NCI-H226 (cell line): ENCODE measurements at regions not wholly inside any gene's neighbourhood (a gene's known extent, or its start where the extent isn't known, plus 50 kb on each side); places are given as distances from the start of the nearest gene placed in this dataset.
A peak's percentile ranks its signal among the peaks of the same experiment; 100 is the strongest.
"Not testable (repeated sequence)": the region's sequence is repeated elsewhere in the genome, so short reads cannot be mapped to it uniquely, and the experiment has no call there.

Experiments
- DNase-seq: peaks from one replicate; pipeline ENCODE4 v3.0.0-alpha.2; 2015

DNA sequence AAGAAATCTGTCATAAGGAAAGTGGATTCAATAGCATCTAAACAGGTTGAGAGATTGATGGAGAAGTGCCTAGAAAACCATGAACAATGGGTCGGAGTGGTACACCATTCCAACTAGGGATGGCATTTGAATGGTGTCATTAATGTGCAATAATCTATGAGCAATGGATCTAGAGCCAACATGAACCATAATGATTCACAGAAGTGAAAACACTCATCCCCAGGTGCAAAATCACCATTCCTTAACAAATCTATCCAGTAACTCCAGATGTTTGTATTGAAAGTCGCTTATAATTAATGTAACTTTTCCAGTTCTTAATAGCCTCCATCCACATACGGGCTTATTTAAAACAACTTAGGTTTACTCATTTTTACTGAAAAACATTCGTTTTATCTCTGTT is 201.3 kb upstream of the ADGRL4 start:
- no peak for DNase-seq

- no peak for DNase-seq
These were observed 200.8 kb upstream of the ADGRL4 start for GRCh38 chr1:79207331-79207730.

DNA sequence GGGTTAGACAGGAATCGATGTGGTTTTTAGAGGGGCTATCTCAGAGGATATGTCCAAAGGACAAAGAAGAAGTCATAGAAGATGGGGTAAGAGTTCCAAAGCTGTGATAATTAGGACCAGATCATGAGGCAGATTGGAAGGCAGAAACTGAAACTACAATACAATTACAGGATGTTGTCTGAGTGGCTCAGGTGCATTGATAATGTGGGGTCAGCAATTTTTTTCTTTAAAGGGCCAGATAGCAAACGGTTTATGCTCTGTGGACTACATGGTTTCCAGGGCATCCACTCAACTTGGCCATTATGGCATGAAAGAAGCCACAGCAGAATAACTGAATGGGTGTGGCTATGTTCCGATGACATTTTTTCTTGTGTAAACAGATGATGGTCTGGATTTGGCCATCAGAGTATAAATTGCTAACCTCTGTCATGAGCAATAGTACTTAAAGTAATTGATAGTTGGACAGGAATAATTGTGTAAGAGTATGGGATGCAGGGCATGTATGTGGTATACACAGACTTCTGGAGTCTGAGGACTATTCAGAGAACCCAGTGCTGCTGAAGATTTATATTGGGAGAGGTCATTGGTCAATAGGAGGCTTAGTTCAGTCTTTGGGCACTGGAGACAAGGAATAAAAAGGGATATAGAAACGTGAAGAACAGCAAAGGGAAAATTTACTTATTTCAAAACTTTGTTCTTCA is 198.4 kb upstream of the ADGRL4 start:
- DNase-seq: no peak

DNA sequence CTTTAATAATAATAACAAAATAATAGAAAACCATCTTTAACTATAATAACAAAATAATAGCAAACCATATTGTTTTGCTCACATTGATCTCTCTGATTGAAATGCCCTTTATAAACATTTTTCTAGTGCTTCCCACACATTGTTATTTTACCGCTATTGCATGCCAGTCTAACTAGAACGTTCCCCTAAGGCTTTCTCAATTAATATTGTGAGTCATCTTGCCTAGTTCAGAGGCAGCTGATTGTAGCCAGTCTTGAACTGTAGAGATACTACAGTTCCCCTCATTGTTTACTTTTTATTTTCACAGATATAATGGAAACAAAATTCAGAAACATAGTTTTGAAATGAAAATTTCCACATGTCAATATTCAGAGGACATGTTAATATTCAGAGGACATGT is 192.3 kb upstream of the ADGRL4 start:
- DNase-seq: peak; percentile 52

DNA sequence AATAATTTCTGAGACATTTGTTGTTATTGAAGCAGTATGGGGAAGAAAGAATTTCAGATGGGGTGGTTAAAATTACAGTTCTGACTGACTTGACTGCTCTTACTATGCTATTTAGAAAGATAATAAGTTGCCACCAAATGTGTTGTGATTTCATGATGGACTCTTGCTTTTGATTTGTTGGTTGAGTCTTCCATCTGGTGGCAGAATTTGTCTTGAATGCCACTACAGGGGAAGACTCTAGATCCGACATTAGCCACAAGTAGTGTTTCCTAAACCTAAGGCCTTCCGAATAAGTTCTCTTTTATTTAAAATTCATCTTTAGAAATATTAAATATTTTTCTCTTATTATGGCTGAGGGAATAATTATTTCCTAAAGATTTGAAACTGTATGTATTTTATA is 190.9 kb upstream of the ADGRL4 start:
- peak; percentile 12 for DNase-seq

GRCh38 chr1:79196211-79196610 is 189.7 kb upstream of the ADGRL4 start:
- DNase-seq: no peak

- DNase-seq: peak; percentile 62
These were observed 186.9 kb upstream of the ADGRL4 start for GRCh38 chr1:79193211-79194079.

DNA sequence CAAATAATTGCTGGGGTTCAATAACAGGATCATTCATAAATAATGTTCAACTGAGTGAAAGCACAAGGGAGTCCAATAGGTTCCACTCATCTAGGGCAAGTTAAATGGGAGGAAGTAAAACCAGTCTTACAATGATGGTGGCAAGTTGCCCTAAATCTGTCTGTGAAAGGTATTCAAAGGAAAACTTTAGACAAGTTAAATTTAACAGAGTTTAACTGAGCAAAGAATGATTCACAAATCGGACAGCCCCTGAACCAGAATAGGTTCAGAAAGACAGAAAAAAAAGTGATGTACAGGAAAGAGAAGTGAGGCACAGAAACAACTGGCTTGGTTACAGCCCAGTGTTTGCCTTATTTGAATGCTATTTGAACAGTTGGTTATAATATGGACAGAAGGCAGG is 183.5 kb upstream of the ADGRL4 start:
- peak; percentile 7 for DNase-seq

- peak; percentile 9 for DNase-seq
These were observed 181.8 kb upstream of the ADGRL4 start for GRCh38 chr1:79188337-79188736.

GRCh38 chr1:79186260-79186659 is 179.7 kb upstream of the ADGRL4 start:
- no peak for DNase-seq

GRCh38 chr1:79177844-79178243 is 171.3 kb upstream of the ADGRL4 start:
- DNase-seq: no peak

DNA sequence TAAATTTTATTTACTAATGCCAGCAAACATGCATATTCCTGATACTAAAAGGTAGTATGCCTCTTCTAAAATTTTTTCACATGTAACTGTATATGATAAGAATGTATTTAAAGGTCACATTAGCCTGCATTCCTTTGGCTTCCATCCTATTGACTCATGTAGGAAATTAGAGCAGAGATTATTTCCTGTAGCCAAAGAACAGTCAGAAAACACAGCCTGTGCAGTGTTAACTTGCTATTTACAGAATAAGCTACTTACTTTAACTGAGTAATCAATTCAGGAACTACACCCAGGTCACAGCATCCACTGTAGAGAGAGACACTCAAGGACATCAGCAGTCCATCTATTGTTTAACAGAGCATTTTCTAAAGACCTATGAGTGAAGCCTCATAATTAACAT is 154.5 kb upstream of the ADGRL4 start:
- peak; percentile 61 for DNase-seq

DNA sequence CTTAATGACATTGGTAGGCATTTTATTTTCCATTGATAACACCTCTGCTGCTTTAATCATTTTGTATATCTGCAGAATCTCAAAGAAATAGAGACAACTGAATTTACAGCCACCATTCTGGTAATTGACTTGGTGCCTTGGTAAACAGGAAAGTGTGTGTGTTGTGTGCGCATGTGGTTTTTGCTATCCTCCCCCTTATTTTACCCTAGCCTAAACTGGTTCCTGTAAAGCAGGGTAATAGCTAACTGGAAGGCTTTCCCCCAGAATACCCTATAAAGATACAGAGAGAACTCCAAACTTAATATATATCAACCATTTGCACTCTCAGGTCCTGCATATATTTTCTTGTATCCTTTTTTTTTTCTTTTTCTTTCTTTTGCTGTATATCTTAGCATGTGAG is 149.5 kb upstream of the ADGRL4 start:
- DNase-seq: no peak

- peak; percentile 10 for DNase-seq
These were observed 144.7 kb upstream of the ADGRL4 start for GRCh38 chr1:79151006-79151796.

GRCh38 chr1:79150576-79150975 is 144.0 kb upstream of the ADGRL4 start:
- DNase-seq: no peak

DNA sequence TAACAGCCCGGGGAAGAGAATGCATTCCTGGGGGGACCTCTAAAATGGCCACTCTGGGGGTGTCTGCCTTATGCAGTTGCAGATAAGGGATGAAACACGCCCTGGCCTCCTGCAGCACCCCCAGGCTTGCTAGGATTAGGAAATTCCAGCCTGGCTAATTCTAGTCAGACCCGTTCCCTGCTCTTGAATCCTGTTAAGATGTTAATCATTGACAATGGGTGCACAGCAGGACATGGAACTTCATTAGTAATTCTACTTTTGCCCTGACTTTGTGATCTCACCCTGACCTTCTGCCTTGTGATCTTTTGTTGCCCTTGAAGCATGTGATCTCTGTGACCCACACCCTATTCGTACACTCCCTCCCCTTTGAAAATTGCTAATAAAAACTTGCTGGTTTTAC is 131.7 kb upstream of the ADGRL4 start:
- DNase-seq: not testable (repeated sequence)

- no peak for DNase-seq
These were observed 127.3 kb upstream of the ADGRL4 start for GRCh38 chr1:79133774-79134364.

DNA sequence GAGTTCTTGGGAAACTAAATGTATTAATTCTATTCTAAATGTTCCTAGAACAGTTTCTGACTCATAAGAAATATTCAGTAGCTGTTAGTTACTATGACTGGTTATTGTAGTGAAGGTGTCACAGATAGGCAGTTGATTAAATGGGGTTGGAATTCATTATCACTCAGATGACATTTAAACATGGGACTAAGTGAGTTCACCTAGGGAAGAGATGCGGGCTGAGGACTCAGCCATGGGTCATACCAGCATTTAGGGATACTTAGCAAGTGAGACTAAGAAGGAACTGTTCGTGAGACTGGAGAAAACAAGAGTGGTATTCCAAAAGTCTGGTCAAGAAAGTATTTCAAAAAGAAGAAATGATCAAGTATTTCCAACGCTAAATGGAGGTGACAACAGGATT is 125.1 kb upstream of the ADGRL4 start:
- no peak for DNase-seq

GRCh38 chr1:79129914-79130313 is 123.4 kb upstream of the ADGRL4 start:
- no peak for DNase-seq

DNA sequence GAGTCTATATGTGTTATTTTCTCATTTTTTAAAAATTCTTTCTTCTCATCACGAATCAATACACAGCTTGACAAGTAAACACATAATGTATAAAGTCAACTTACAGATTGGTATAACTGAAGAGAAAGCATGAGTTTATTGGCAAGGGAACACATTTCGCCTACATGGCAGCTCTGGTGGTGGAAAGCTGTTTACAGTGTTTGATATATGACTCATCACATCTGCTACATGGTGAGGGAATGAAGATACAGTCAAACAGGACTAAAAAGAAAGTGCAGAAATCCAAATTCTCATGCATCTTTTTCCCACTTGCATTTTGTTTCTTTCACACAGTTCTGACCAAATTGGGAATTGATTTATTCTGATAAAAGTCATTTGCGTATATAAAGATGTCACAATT is 122.2 kb upstream of the ADGRL4 start:
- peak; percentile 69 for DNase-seq

DNA sequence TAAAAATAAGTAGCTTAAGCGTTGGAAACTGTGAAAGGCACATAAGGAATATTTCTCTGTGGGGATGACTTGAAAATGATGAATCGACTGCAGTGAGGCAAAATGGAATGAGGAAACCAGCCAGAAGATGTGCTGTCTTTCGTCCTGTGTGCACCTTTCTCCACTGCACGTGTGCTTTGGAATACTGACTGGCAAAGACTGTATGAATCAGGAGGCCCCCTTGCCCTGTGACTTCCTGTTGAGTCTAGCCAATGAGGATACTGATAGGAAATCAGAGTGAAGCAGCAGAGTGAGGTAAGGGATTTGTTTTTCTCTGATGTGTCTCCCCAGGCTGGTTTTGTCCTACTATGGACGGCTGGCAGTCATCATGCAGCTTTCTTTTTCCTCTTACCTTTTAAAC is 118.2 kb upstream of the ADGRL4 start:
- DNase-seq: no peak

GRCh38 chr1:79122521-79122920 is 116.0 kb upstream of the ADGRL4 start:
- DNase-seq: no peak

- no peak for DNase-seq
These were observed 110.8 kb upstream of the ADGRL4 start for GRCh38 chr1:79117376-79117775.
